ENCODE measurements at regions not wholly inside any gene's neighbourhood (a gene's known extent, or its start where the extent isn't known, plus 50 kb on each side); places are given as distances from the start of the nearest gene placed in this dataset.

DNA sequence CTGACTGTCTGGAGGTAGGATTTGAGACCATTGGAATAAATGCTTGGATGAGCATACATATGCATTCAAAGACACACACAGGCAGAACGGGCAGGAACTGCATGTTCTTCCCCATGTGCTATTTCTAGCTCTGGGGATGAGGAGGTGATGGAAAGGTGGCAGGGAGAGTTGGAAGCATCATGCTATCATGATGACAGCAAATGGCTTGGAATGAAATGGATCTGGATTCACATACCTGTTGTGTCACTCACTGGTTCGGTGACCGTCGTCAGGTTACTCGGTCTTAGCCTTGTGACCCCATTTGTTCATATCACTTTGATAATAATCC, 627.9 kb upstream of the KIRREL3 start:
- TF ChIP-seq CTCF (IDR thresholded peaks at IDR 0.05) (no peak), POLR2A (IDR thresholded peaks at IDR 0.05) (no peak)
- Histone ChIP-seq H3K9me3 (no peaks in the 10 kb centered on the region), H3K4me1 (peaks cover 5% of the 10 kb centered on the region), H3K4me3 (no peak overlapping the region), H3K27me3 (no peaks in the 10 kb centered on the region), H3K27ac (no peak overlapping the region), H3K36me3 (replicated peaks in 1 of 2; ENCODE audit: insufficient read depth in 1 of 2, low read depth in 2 of 2) (no peaks in the 10 kb centered on the region)
- DNase-seq: no peak
- no peak for ATAC-seq
- intact Hi-C loops (cut with DNase I): no loop called here
- 57 to 60% methylated on average over 5 of the region's 5 CpGs for WGBS, 2 donors

- intact Hi-C loops (cut with DNase I): no loop called here
- 45 to 47% methylated on average over 12 of the region's 12 CpGs for WGBS, 2 donors
- ATAC-seq (peak; percentile 89), DNase-seq (peak; percentile 60 to 78 (median 74))
- Histone ChIP-seq H3K27ac (no peak overlapping the region), H3K27me3 (no peaks in the 10 kb centered on the region), H3K36me3 (replicated peaks in 1 of 2; ENCODE audit: insufficient read depth in 1 of 2, low read depth in 2 of 2) (no peaks in the 10 kb centered on the region), H3K4me1 (peaks cover 5% of the 10 kb centered on the region), H3K4me3 (no peak overlapping the region), H3K9me3 (no peaks in the 10 kb centered on the region)
- TF ChIP-seq CTCF (IDR thresholded peaks at IDR 0.05) (no peak), POLR2A (IDR thresholded peaks at IDR 0.05) (no peak)
Measured at GRCh38 chr11:127627629-127628457, 627.3 kb upstream of the KIRREL3 start.

DNA sequence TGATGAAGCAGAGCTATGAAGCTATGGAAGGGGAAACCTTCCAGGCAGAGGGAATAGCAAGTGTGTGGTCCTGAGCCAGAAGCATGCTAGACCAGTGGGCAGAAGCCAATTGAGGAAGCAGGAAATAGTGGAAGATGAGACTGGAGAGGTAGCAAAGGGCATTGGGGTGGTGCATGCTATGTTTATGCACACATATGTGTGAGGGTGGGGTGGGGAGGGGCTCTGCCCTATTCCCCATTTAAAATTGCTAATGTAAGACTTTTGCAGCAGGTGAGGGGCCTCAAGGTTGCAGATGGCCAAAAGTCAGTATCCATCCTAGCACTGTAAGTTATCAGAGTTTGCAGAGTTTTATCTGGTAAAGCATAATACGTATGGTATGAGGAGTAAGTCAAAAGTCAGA, 626.6 kb upstream of the KIRREL3 start:
- Histone ChIP-seq H3K36me3 (replicated peaks in 1 of 2; ENCODE audit: insufficient read depth in 1 of 2, low read depth in 2 of 2) (no peaks in the 10 kb centered on the region), H3K27me3 (no peaks in the 10 kb centered on the region), H3K9me3 (no peaks in the 10 kb centered on the region), H3K27ac (no peak overlapping the region), H3K4me3 (no peak overlapping the region), H3K4me1 (peaks cover 5% of the 10 kb centered on the region)
- DNase-seq (no peak), ATAC-seq (no peak)
- intact Hi-C loops (cut with DNase I): no loop called here
- WGBS, 2 donors: 72 to 86% methylated on average over 1 of the region's 1 CpG
- no peak for TF ChIP-seq POLR2A (IDR thresholded peaks at IDR 0.05)
- TF ChIP-seq CTCF (IDR thresholded peaks at IDR 0.05): no peak

DNA sequence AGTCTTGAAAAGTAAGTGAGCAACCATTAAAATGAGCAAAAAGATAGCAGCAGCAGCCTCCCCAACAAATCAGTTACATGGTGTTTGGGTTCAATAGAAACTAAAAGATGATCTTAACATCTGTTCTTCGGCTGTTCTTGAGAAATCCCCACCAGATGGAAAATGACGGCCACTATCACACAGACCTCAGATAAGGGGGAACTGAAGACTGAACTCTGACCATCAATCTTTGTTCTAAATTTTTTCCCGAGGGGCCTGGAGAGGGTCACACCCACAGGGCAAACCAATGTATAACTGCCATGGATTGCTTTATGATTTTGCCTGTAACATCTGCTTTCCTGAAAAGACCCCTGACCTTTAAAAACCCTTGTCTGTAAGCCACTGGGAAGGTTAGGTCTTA, 624.8 kb upstream of the KIRREL3 start:
- WGBS, 2 donors: 25 to 34% methylated on average over 3 of the region's 3 CpGs
- no peak for ATAC-seq
- DNase-seq: no peak
- Histone ChIP-seq H3K27ac (no peak overlapping the region), H3K36me3 (replicated peaks in 1 of 2; ENCODE audit: insufficient read depth in 1 of 2, low read depth in 2 of 2) (no peaks in the 10 kb centered on the region), H3K9me3 (no peaks in the 10 kb centered on the region), H3K4me3 (no peak overlapping the region), H3K27me3 (no peaks in the 10 kb centered on the region), H3K4me1 (peaks cover 5% of the 10 kb centered on the region)
- intact Hi-C loops (cut with DNase I): no loop called here
- TF ChIP-seq POLR2A (IDR thresholded peaks at IDR 0.05) (no peak), CTCF (IDR thresholded peaks at IDR 0.05) (no peak)

- Histone ChIP-seq H3K4me3 (no peak overlapping the region), H3K27ac (no peak overlapping the region), H3K9me3 (no peaks in the 10 kb centered on the region), H3K27me3 (no peaks in the 10 kb centered on the region), H3K4me1 (peaks cover 5% of the 10 kb centered on the region), H3K36me3 (replicated peaks in 1 of 2; ENCODE audit: insufficient read depth in 1 of 2, low read depth in 2 of 2) (no peaks in the 10 kb centered on the region)
- ATAC-seq: no peak
- WGBS, 2 donors: 44 to 51% methylated on average over 10 of the region's 10 CpGs
- intact Hi-C loops (cut with DNase I): no loop called here
- peak in 1 of 4 donors; percentile 12 for DNase-seq
- TF ChIP-seq CTCF (IDR thresholded peaks at IDR 0.05): no peak
- TF ChIP-seq POLR2A (IDR thresholded peaks at IDR 0.05): no peak
Measured at GRCh38 chr11:127624306-127624856, 623.8 kb upstream of the KIRREL3 start.

Data from body of pancreas (tissue), 4 donors.